GM23338 (cell line): ENCODE measurements at regions not wholly inside any gene's neighbourhood (a gene's known extent, or its start where the extent isn't known, plus 50 kb on each side); places are given as distances from the start of the nearest gene placed in this dataset.

ENCODE experiments used
- ATAC-seq: fragments of 200-7000 bp; cut with Tn5 transposase; 3 replicates; pipeline ENCODE4 v1.9.1; 2020
- DNase-seq: peaks from one replicate; pipeline ENCODE4 v3.0.0-alpha.2; 2015; ENCODE audit warnings: low spot score
- H2AFZ ChIP-seq: fragments of 200-600 bp; sonication (generic); 2 replicates; pipeline ENCODE4 v1.8.0; 2016; ENCODE audit warnings: antibody characterized with exemption, mild to moderate bottlenecking, moderate library complexity
- H3F3A ChIP-seq: fragments of 200-600 bp; sonication (generic); replicated peaks from 2 replicates; pipeline ENCODE4 v1.8.0; 2017; ENCODE audit warnings: antibody characterized with exemption, mixed run types, low read depth
- H3K27ac ChIP-seq: fragments of 200-600 bp; sonication (generic); 2 replicates; pipeline ENCODE4 v1.6.1; 2016; ENCODE audit warnings: low read depth
- H3K27me3 ChIP-seq: fragments of 200-600 bp; sonication (generic); 2 replicates; pipeline ENCODE4 v1.8.0; 2016; ENCODE audit warnings: mild to moderate bottlenecking, mixed run types, moderate library complexity; ENCODE audit not compliant: insufficient read depth
- H3K36me3 ChIP-seq: fragments of 200-600 bp; sonication (generic); 2 replicates; pipeline ENCODE4 v1.8.0; 2016; ENCODE audit warnings: mild to moderate bottlenecking; ENCODE audit not compliant: insufficient read depth
- H3K4me1 ChIP-seq: fragments of 200-600 bp; sonication (generic); 2 replicates; pipeline ENCODE4 v1.8.0; 2016; ENCODE audit warnings: mild to moderate bottlenecking, moderate library complexity; ENCODE audit not compliant: insufficient read depth
- H3K4me2 ChIP-seq: fragments of 200-600 bp; sonication (generic); 2 replicates; pipeline ENCODE4 v1.7.1; 2017; ENCODE audit warnings: mixed run types
- H3K4me3 ChIP-seq: fragments of 200-600 bp; sonication (generic); 2 replicates; pipeline ENCODE4 v1.6.1; 2016; ENCODE audit warnings: mixed run types
- H3K79me2 ChIP-seq: fragments of 200-600 bp; sonication (generic); replicated peaks from 2 replicates; pipeline ENCODE4 v1.8.0; 2017; ENCODE audit warnings: mild to moderate bottlenecking; ENCODE audit not compliant: insufficient read depth
- H3K9me2 ChIP-seq: fragments of 200-600 bp; sonication (generic); 2 replicates; pipeline ENCODE4 v1.8.0; 2017; ENCODE audit not compliant: insufficient read depth
- H4K20me1 ChIP-seq: fragments of 200-600 bp; sonication (generic); replicated peaks from 2 replicates; pipeline ENCODE4 v1.8.0; 2017; ENCODE audit warnings: mild to moderate bottlenecking; ENCODE audit not compliant: insufficient read depth
- H3K27ac Mint-ChIP-seq: 2 replicates; pipeline ENCODE4 v1.8.0; 2020; ENCODE audit warnings: inconsistent platforms, mild to moderate bottlenecking, moderate library complexity, mixed read lengths
- H3K27me3 Mint-ChIP-seq: 3 replicates; pipeline ENCODE4 v1.8.0; 2022; ENCODE audit warnings: low read depth, mild to moderate bottlenecking, moderate library complexity, mixed read lengths, inconsistent platforms; ENCODE audit not compliant: insufficient read depth, poor library complexity
- H3K36me3 Mint-ChIP-seq: 3 replicates; pipeline ENCODE4 v1.8.0; 2021; ENCODE audit warnings: low read depth, mild to moderate bottlenecking, inconsistent platforms, moderate library complexity, mixed read lengths
- H3K4me1 Mint-ChIP-seq: 3 replicates; pipeline ENCODE4 v1.8.0; 2020; ENCODE audit warnings: mild to moderate bottlenecking, inconsistent platforms, mixed read lengths
- H3K4me3 Mint-ChIP-seq: 3 replicates; pipeline ENCODE4 v1.8.0; 2021; ENCODE audit warnings: moderate library complexity, mild to moderate bottlenecking, inconsistent platforms, mixed read lengths
- H3K9me3 Mint-ChIP-seq: 3 replicates; pipeline ENCODE4 v1.8.0; 2020; ENCODE audit warnings: moderate library complexity, mild to moderate bottlenecking, inconsistent platforms, mixed read lengths
- CREB1 ChIP-seq: fragments of 250-450 bp; sonication (Bioruptor Pico); IDR thresholded peaks from 2 replicates; pipeline ENCODE4 v1.5.0; 2020; ENCODE audit warnings: low read depth, mild to moderate bottlenecking, moderate library complexity
- EZH2 ChIP-seq: fragments of 200-600 bp; sonication (generic); IDR thresholded peaks from one replicate; pipeline ENCODE4 v1.8.0; 2017; ENCODE audit warnings: antibody characterized with exemption, mild to moderate bottlenecking, low read depth; ENCODE audit not compliant: unreplicated experiment
- EZH2phosphoT487 ChIP-seq: fragments of 200-600 bp; sonication (generic); IDR thresholded peaks from one replicate; pipeline ENCODE4 v1.8.1; 2018; ENCODE audit warnings: antibody characterized with exemption; ENCODE audit not compliant: unreplicated experiment
- JUNB ChIP-seq: IDR thresholded peaks from one replicate; pipeline ENCODE4 v1.6.1; 2016; ENCODE audit warnings: antibody characterized with exemption; ENCODE audit not compliant: unreplicated experiment
- NANOG ChIP-seq: IDR thresholded peaks from 2 replicates; pipeline ENCODE4 v1.6.1; 2016; ENCODE audit warnings: antibody characterized with exemption, borderline replicate concordance
- POLR2AphosphoS5 ChIP-seq: IDR thresholded peaks from 2 replicates; pipeline ENCODE4 v1.6.1; 2016; ENCODE audit warnings: antibody characterized with exemption, low read depth
- STAT1 ChIP-seq: IDR thresholded peaks from one replicate; pipeline ENCODE4 v1.6.1; 2016; ENCODE audit warnings: antibody characterized with exemption; ENCODE audit not compliant: unreplicated experiment
- ZNF114 ChIP-seq: fragments of 250-450 bp; sonication (Bioruptor Pico); IDR thresholded peaks from 2 replicates; pipeline ENCODE4 v1.5.0; 2020; ENCODE audit warnings: mild to moderate bottlenecking, moderate library complexity
- ZNF331 ChIP-seq: fragments of 250-450 bp; sonication (Bioruptor Pico); IDR thresholded peaks from 2 replicates; pipeline ENCODE4 v1.5.0; 2020; ENCODE audit warnings: low read depth, mild to moderate bottlenecking, moderate library complexity
- TF ChIP-seq, protein P1 (sequence below), 2 experiments: fragments of 200-600 bp in 1 of 2; sonication (generic) in 1 of 2; conservative IDR thresholded peaks; 2 replicates each; pipeline versions ENCODE4 v1.5.1 to v1.6.1; 2016 to 2017; ENCODE audit warnings: antibody characterized with exemption in 2 of 2, low read depth in 2 of 2, mild to moderate bottlenecking in 2 of 2, moderate library complexity in 1 of 2
- TF ChIP-seq, protein P2 (sequence below): fragments of 250-450 bp; sonication (Bioruptor Pico); IDR thresholded peaks from 2 replicates; pipeline ENCODE4 v1.5.0; 2020; ENCODE audit warnings: mild to moderate bottlenecking, moderate library complexity
- TF ChIP-seq, protein P3 (sequence below): IDR thresholded peaks from one replicate; pipeline ENCODE4 v1.6.1; 2018; ENCODE audit warnings: antibody characterized with exemption; ENCODE audit not compliant: unreplicated experiment
- TF ChIP-seq, protein P4 (sequence below): IDR thresholded peaks from 2 replicates; pipeline ENCODE4 v1.6.1; 2016; ENCODE audit warnings: antibody characterized with exemption

DNA sequence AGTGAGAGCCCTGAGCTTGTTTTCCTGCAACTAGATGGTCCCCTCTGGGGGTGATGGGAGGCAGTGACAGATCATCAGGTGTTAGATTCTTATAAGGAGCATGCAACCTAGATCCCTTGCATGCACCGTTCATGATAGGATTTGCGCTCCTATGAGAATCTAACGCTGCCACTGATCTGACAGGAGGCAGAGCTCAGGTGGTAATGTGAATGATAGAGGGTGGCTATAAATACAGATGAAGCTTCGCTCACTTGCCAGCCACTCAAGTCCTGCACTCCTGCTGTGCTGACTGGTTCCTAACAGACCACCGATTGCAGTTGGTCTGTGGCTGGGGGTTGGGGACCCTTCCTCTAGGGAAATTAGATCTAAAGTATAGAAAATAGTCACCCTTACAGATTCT lies 290.6 kb upstream of the ADCY2 start:
- Histone ChIP-seq H3K9me2 (no peaks in the 10 kb centered on the region), H3F3A (no peaks in the 10 kb centered on the region), H4K20me1 (no peaks in the 10 kb centered on the region; the same call in 1 of the 2 replicates), H3K4me2 (no peak overlapping the region), H3K36me3 (no peaks in the 10 kb centered on the region), H2AFZ (no peak overlapping the region), H3K4me3 (no peak overlapping the region), H3K27ac (no peak overlapping the region), H3K79me2 (no peaks in the 10 kb centered on the region), H3K27me3 (no peaks in the 10 kb centered on the region), H3K4me1 (no peaks in the 10 kb centered on the region)
- ATAC-seq (no peak), DNase-seq (no peak)
- Mint-ChIP-seq H3K9me3 (no peaks in the 10 kb centered on the region), H3K27me3 (no peaks in the 10 kb centered on the region), H3K36me3 (no peaks in the 10 kb centered on the region), H3K4me3 (no peak overlapping the region), H3K27ac (no peak overlapping the region), H3K4me1 (no peaks in the 10 kb centered on the region)
- TF ChIP-seq, protein P1, sequence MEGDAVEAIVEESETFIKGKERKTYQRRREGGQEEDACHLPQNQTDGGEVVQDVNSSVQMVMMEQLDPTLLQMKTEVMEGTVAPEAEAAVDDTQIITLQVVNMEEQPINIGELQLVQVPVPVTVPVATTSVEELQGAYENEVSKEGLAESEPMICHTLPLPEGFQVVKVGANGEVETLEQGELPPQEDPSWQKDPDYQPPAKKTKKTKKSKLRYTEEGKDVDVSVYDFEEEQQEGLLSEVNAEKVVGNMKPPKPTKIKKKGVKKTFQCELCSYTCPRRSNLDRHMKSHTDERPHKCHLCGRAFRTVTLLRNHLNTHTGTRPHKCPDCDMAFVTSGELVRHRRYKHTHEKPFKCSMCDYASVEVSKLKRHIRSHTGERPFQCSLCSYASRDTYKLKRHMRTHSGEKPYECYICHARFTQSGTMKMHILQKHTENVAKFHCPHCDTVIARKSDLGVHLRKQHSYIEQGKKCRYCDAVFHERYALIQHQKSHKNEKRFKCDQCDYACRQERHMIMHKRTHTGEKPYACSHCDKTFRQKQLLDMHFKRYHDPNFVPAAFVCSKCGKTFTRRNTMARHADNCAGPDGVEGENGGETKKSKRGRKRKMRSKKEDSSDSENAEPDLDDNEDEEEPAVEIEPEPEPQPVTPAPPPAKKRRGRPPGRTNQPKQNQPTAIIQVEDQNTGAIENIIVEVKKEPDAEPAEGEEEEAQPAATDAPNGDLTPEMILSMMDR (conservative IDR thresholded peaks at IDR 0.05; ENCODE audit: low read depth in 2 of 2) = no peak
- TF ChIP-seq POLR2AphosphoS5 (no peak), JUNB (no peak), NANOG (no peak), EZH2 (no peak), CREB1 (CRISPR knock-in tag) (no peak), ZNF331 (CRISPR knock-in tag) (no peak), ZNF114 (CRISPR knock-in tag) (no peak), STAT1 (no peak), EZH2phosphoT487 (no peak)
- TF ChIP-seq, protein P2, sequence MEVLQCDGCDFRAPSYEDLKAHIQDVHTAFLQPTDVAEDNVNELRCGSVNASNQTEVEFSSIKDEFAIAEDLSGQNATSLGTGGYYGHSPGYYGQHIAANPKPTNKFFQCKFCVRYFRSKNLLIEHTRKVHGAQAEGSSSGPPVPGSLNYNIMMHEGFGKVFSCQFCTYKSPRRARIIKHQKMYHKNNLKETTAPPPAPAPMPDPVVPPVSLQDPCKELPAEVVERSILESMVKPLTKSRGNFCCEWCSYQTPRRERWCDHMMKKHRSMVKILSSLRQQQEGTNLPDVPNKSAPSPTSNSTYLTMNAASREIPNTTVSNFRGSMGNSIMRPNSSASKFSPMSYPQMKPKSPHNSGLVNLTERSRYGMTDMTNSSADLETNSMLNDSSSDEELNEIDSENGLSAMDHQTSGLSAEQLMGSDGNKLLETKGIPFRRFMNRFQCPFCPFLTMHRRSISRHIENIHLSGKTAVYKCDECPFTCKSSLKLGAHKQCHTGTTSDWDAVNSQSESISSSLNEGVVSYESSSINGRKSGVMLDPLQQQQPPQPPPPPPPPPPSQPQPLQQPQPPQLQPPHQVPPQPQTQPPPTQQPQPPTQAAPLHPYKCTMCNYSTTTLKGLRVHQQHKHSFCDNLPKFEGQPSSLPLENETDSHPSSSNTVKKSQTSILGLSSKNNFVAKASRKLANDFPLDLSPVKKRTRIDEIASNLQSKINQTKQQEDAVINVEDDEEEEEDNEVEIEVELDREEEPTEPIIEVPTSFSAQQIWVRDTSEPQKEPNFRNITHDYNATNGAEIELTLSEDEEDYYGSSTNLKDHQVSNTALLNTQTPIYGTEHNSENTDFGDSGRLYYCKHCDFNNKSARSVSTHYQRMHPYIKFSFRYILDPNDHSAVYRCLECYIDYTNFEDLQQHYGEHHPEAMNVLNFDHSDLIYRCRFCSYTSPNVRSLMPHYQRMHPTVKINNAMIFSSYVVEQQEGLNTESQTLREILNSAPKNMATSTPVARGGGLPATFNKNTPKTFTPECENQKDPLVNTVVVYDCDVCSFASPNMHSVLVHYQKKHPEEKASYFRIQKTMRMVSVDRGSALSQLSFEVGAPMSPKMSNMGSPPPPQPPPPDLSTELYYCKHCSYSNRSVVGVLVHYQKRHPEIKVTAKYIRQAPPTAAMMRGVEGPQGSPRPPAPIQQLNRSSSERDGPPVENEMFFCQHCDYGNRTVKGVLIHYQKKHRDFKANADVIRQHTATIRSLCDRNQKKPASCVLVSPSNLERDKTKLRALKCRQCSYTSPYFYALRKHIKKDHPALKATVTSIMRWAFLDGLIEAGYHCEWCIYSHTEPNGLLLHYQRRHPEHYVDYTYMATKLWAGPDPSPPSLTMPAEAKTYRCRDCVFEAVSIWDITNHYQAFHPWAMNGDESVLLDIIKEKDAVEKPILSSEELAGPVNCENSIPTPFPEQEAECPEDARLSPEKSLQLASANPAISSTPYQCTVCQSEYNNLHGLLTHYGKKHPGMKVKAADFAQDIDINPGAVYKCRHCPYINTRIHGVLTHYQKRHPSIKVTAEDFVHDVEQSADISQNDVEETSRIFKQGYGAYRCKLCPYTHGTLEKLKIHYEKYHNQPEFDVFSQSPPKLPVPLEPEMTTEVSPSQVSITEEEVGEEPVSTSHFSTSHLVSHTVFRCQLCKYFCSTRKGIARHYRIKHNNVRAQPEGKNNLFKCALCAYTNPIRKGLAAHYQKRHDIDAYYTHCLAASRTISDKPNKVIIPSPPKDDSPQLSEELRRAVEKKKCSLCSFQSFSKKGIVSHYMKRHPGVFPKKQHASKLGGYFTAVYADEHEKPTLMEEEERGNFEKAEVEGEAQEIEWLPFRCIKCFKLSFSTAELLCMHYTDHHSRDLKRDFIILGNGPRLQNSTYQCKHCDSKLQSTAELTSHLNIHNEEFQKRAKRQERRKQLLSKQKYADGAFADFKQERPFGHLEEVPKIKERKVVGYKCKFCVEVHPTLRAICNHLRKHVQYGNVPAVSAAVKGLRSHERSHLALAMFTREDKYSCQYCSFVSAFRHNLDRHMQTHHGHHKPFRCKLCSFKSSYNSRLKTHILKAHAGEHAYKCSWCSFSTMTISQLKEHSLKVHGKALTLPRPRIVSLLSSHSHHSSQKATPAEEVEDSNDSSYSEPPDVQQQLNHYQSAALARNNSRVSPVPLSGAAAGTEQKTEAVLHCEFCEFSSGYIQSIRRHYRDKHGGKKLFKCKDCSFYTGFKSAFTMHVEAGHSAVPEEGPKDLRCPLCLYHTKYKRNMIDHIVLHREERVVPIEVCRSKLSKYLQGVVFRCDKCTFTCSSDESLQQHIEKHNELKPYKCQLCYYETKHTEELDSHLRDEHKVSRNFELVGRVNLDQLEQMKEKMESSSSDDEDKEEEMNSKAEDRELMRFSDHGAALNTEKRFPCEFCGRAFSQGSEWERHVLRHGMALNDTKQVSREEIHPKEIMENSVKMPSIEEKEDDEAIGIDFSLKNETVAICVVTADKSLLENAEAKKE (CRISPR knock-in tag) = no peak
- TF ChIP-seq, protein P3, sequence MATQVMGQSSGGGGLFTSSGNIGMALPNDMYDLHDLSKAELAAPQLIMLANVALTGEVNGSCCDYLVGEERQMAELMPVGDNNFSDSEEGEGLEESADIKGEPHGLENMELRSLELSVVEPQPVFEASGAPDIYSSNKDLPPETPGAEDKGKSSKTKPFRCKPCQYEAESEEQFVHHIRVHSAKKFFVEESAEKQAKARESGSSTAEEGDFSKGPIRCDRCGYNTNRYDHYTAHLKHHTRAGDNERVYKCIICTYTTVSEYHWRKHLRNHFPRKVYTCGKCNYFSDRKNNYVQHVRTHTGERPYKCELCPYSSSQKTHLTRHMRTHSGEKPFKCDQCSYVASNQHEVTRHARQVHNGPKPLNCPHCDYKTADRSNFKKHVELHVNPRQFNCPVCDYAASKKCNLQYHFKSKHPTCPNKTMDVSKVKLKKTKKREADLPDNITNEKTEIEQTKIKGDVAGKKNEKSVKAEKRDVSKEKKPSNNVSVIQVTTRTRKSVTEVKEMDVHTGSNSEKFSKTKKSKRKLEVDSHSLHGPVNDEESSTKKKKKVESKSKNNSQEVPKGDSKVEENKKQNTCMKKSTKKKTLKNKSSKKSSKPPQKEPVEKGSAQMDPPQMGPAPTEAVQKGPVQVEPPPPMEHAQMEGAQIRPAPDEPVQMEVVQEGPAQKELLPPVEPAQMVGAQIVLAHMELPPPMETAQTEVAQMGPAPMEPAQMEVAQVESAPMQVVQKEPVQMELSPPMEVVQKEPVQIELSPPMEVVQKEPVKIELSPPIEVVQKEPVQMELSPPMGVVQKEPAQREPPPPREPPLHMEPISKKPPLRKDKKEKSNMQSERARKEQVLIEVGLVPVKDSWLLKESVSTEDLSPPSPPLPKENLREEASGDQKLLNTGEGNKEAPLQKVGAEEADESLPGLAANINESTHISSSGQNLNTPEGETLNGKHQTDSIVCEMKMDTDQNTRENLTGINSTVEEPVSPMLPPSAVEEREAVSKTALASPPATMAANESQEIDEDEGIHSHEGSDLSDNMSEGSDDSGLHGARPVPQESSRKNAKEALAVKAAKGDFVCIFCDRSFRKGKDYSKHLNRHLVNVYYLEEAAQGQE = no peak
- TF ChIP-seq, protein P4, sequence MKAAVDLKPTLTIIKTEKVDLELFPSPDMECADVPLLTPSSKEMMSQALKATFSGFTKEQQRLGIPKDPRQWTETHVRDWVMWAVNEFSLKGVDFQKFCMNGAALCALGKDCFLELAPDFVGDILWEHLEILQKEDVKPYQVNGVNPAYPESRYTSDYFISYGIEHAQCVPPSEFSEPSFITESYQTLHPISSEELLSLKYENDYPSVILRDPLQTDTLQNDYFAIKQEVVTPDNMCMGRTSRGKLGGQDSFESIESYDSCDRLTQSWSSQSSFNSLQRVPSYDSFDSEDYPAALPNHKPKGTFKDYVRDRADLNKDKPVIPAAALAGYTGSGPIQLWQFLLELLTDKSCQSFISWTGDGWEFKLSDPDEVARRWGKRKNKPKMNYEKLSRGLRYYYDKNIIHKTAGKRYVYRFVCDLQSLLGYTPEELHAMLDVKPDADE = no peak
